CD4-positive, alpha-beta T cell treated with Interleukin-4 for 4 hours (primary cell): ENCODE measurements at regions not wholly inside any gene's neighbourhood (a gene's known extent, or its start where the extent isn't known, plus 50 kb on each side); places are given as distances from the start of the nearest gene placed in this dataset.
"Not testable (repeated sequence)": the region's sequence is repeated elsewhere in the genome, so short reads cannot be mapped to it uniquely, and the experiment has no call there.

Experiments used
- DNase-seq: peaks from one replicate; pipeline ENCODE4 v3.0.0-alpha.2; 2020

DNA sequence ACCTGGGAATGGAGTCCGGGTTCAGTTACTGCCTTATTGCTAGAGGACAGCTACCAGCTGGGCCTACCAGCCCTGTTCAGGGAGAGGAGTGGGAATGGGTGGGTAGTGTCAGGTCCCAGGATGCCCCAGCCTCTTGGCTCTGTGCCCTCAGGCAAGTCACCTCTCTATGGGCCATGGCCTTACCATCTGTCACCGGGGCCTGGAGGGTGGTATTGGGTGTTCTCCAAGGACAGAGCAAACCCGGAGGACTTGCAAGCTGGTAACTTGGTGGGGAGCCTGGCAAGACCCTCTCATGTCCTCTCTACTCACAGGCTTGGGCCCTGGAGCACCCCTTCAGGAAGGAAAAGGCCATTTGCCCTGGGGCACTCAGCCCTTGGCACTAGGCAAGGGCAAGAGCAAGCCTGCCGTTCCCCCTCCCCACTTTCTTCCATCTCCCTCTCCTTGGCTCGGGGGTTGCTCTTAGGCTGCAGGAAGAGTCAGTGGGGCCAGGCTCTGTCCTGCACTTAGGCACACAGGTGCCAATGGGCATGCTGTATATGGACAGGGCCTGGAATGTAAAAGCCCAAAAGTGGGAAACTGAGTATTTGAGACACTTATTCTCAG is 170.0 kb upstream of the ZNF267 start:
- DNase-seq = no peak

DNA sequence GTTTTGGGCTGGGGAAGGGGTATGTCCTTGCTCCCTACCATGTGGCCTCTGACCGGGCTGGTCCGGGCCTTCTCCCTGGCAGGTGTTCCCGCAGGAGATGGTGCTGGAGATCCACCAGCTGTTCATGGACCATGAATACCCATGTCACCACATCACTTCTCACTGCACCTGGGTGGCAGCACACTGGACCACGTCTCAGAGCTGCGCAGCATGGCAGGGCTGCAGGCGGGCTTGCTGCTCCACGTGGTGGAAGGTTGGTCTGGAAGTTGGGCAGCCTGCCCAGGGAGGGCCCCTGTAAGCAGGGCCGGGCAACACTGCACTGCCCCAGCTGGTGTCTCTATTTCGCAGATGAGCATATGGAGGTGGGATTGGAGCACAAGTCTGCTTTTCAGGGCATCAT is 169.5 kb upstream of the ZNF267 start:
- DNase-seq = no peak

DNA sequence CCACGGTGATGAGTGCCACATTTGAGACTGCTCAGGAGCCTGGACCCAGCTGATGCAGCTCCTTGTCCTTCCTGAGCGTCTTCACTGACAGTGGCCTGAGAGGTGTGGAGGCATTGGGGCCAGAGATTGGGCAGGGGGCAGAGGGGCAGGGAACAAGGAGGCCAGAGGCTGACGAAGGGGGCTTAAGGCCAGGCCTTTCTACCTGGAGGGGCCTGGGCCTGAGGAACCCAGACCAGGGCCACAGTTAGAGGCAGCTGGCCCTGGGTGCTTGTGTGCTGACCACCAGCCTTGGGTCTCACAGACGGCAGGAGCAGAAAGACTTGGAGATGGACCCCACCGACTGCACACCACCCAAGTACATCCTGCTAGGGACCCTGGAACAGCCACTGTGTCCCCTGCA is 168.2 kb upstream of the ZNF267 start:
- no peak for DNase-seq

DNA sequence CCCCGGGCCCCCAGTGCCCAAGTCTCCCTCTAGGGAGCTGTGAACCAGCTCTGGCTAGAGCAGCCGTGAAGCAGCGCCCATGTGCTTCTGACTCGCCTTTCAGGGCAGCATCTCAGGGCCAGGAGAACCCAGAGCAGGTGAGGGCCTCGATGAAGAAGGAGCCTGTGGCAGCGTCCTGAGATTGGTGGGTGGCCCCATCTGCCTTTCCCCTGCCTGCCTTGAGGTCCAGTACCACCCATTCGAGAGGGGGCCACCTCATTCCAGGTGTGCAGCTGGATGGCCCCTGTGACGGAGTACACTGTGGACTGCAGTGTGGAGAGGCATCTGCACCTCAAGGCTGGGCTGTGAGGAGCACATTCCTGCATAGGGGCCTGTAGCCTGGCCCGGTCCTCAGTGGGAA is 167.3 kb upstream of the ZNF267 start:
- DNase-seq = no peak

DNA sequence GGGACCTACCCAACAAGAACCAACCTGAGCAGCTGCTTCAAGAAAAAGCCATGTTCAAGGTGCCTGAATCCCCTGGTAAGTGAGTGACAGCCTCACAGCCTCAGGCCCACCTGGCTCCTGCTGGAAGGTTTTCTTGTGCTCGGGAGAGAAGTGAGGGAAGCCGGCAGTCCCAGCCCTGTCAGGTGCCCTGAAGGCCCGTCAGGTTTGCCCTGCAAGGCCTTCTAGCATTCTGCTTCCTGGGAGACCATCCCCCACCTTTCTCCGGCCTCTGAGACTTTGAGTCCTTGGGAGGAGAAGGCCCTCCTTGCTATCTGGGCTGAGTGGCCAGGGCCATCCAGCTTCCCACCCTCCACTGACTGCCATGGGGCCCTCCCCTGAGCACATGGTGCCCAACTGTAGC is 166.7 kb upstream of the ZNF267 start:
- DNase-seq = no peak

DNA sequence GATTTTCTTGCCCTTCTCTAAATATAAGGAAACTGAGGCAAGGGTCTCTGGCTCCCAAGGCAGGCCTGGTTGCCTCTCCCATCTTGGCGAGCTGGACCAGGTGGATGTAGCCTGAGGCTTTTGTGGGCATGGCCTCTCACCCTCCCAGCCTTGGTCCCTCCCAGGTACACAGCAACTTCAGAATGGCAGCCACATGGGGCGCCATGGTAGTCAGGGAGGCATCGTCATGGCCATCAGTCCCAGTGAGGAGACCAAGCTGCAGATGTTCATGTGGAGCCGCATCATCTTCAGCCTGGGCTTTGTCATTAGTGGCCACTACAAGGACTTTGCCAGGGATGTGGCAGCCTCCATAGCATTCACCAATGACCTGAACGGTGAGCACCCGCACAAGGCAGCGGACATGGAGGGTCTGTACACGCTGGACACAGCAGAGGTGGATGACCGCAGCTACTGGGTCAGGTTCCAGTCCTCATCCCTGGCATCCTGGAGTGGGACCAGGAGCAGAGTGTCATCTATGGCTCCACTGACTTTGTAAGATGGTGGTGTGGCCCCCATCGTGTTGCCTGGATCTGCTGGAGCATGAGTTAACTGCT is 165.8 kb upstream of the ZNF267 start:
- DNase-seq = no peak

DNA sequence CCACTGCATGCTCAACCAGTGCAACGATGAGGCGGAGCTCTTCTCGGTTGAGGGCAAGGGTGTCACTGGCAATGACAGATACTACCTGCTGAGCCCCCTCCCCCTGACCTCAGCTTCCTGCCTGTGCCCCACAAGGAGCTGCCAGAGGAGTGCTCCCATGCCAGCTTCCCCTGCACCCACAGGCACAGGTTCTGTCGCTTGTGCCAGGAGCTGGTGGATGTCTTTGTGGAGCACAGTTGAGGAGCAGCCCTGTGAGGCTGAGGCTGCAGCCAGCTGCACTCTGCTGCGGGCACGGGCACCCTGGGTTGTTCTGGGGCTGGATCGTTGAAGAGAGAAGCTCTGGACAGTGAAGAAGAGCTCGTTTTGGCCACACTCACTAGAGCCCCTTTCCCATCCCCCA is 165.3 kb upstream of the ZNF267 start:
- DNase-seq = no peak

DNA sequence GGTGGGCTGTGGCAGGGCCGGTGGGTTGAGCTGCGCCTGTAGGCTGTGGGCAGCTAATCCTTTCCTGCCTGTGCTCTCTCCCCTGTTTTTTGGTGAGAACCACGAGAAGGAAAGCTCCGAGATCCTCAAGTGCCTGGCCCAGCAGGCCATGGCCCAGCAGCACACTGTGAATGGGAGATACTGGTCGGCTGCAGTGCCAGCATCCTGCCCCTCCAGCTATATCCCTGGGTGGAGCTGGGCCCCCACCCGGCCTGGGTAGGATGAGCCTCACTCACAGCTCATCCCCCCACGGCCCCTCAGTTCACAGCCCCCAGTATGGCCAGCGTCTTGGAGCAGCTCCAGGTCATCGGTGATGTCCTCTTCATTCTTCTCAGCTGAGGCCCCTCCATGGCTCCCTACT is 164.4 kb upstream of the ZNF267 start:
- DNase-seq = no peak

DNA sequence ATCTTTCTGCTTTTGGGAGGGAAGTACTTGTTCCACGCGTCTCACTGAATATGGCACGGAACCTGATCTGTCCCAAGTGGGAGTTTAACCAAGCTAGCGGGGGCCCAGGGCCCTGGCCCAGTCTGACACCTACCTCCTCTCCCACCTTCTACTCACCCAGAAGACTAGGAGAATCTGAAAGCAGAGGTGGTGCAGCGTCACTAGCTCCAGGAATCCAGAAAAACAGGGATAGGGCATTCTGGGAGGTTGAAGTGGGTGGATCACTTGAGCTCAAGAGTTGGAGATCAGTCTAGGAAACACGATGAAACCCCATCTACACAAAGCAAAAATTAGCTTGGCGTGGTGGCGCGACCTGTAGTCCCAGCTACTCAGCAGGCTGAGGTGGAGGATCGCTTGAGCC is 163.5 kb upstream of the ZNF267 start:
- DNase-seq = no peak

DNA sequence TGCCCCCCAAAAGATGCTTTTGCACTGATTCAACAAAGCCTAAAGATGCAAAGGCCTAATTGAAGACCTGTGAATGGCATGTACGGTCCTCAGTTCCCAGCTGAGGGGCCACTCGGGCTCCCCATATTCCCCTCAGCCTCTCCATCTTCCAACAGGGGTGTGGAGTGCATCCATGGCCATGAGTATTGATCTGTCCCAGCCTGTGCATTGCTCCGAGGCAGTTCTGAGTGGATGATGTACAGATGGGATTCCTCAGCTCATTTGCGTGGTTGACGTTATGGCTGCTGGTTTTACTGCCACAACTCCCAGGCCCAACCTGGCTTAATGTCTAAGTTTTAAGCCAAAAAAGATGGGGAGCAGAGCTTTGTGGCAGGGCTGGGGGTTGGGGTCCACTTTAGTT is 162.7 kb upstream of the ZNF267 start:
- DNase-seq = no peak

DNA sequence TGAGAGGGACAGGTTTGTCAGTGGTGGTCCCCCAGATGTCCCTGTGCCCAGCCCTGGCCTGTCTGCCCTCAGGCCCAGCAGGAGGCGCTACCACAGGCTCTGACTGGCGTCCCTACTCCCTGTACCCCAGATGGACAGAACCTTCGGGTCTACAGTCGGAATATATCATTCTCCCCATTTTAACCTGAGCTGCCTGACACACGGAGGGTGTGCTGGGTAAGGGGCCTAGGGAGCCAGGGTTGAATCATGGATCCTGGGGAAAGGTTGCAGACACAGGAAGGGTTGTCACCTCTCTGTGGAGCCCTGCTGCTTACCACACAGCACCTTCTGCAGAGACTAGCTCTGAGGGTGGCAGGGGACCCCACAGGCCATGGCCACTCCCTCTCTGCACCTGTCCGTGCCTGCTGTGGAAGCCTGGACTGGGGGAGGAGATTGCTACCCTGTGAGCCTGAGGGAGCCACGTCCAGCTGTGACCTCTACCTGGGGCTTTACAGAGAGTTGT is 162.2 kb upstream of the ZNF267 start:
- no peak for DNase-seq

DNA sequence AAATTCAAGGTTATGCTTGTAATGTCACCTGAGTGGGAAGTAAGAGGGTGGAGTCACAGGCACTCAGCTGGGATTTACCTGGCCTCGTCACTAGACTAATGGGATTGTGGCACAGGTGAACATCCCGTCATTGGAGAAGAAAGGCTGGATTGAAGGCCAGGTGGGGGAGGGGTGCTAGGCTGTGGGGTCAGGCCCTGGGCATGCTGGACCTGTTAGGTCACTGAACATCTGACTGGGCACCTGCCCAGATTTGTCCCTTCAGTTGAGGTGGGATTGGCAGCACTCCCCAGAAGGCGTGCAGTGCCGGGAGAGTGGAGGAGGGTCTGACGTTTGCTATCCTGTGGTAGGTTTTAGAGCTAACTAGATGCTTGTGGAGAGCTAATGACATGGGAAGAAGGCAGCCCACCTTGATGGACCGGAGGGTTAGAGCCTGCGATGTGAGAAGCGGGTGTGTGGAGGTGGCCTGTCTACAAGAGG is 161.5 kb upstream of the ZNF267 start:
- no peak for DNase-seq

DNA sequence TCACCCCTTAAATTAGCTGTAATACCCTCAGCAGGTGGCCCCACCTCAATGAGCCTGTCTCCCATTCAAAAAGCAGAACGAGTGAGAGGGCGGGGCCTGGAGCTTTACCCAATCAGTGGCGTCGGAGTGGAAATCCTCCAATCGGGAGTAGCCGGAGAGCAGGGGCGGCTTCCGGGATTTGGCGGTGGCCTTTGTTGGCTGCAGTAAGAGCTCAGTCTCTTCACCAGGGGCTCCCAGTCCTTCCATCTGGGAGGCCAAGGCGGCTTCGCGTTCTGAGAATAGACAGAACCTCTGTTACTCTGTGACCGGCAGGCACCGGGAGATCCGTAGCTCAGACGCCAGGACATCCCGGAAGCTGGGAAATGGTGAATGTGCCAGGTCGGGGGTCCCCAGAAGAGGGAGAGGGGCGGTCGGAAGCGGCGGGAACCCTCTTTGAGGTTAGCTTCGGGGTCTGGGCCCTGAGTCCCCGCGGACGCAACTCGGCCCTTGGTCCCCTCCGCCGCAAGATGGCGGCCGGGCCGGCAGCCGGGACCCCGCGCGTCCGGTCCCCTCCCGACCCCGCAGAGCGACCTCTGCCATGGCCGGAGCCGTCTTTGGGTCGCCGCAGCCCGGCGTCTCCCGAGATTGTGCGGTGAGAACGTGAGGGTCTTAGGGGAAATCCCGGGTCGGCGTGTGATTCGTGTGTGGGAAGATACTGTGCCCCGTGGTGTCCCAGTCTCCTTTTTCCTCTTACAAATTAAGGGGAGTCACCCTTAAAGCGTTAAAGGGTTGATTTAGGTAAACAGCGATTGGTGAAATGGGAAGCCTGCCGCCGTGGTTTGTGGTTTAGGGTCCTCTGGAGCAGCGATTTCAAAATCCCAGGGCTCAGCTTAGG is 160.3 kb upstream of the ZNF267 start:
- DNase-seq = peak; percentile 91

DNA sequence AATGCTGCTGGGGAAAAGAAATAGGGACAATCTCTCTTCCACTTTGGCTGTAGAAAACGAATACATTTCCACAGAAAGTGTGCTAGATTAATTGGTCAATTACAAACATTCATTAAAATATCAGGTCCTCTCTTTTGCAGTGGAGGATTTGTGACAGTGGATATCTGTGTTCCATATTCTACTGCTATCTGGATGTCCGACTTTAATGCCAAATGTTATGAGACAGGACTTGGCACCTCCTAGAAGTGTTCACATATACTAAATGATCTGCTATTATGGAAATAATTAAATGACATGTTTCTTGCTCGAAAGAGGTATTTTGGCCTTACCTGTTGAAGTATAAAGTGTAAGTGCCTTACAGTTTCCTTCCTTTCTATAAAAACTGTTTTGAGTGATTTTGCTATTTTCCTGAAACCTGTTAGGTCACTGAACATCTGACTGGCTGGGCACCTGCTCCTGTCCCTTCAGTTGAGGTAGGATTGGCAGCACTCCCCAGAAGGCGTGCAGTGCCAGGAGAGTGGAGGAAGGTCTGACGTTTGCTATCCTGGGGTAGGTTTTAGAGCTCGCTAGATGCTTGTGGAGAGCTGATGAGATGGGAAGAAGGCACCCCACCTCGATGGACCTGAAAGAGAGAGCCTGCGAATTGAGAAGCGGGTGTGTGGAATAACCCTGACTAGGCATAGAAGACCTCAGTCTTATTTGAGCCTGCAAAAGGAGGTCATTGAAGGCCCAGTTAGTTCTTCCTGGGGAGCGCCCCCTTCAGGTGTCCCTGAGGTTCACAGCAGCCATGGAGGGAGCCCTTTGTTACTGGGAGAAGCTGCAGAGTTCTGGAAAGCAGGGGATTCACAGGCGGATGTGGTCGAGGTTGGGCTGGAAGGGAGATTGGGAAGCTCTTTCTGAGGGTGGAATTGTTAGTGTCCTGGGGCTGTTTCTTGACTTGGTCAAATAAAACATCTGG is 159.4 kb upstream of the ZNF267 start:
- DNase-seq = no peak

DNA sequence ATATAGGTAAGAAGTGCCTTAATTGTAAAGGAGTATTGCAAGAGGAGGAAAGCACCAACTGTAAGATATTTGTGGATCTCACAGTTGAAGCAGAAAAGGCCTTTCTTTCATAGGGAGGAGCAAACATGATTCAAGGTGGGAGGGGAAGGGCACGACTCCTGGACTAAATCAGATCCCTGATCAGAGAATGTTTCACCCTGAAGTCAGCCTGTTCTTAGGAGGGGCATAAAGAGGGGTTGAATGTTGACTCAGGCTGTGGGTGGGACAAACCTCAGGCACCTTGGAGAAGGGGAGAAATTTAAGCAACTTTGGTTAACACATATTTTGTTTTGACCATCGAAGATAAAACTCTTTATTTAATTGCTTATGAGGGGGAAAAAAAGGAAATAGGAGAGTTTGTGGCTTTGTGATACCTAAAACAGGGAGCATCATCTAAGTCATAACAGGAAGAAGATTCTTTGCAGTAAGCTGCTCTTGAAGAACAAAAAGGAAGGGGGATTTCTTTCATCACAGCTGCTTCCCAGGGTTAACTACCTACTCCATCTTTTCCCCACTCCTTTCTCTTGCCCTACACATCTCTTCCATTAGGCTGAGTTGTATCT is 158.6 kb upstream of the ZNF267 start:
- peak; percentile 29 for DNase-seq

DNA sequence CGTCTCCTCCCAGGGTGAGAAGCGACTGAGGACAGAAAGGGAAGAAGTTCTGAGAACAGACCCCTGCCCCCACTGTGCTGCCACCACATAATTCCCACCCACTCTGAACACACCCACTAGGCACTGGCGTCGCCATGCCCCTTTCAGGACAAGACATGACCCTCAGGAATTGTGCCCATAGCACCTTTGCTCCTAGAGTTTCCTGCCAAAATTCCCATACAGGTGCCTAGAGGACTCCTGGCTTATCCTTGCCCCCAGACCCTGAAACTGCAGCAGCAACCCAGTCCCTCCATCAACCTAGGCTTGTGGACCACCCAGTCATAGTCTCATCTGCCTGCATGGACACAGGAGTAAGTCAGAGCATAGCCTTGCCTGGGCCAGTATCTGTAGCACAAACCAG is 157.7 kb upstream of the ZNF267 start:
- no peak for DNase-seq

DNA sequence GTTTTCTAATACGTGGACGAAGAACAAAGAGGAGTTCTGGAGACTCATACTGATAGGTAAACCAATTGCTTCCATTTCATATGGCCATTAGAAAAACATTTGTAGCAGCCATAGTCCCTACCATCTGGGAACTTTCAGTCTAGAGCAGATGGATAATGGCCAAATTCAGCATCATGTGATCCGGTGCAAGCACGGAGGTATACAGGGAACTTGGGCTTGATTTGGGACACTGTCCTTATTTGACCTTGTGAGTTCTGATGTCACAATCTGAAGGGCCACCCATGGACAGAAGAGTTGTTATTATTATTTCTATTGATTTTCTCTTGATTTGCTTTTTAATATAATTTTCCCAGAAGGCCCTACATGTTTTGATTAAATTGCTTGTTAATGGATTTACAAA is 154.6 kb upstream of the ZNF267 start:
- no peak for DNase-seq

DNA sequence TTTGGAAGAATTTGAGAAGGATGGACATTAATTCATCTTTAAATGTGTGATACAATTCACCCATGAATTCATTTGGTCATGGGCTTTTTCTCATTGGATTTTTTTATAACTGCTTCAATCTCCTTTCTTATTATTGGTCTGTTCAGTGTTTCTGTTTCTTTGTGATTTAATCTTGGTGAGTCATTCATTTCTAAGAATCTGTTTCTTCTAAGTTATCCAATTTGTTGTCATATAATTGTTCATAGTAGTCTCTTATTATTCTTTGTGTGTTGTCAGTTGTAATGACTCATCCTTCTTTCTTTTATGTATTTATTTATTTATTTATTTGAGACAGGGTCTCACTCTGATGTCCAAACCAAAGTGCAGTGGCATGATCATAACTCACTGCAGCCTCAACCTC is 146.1 kb upstream of the ZNF267 start:
- DNase-seq = no peak

DNA sequence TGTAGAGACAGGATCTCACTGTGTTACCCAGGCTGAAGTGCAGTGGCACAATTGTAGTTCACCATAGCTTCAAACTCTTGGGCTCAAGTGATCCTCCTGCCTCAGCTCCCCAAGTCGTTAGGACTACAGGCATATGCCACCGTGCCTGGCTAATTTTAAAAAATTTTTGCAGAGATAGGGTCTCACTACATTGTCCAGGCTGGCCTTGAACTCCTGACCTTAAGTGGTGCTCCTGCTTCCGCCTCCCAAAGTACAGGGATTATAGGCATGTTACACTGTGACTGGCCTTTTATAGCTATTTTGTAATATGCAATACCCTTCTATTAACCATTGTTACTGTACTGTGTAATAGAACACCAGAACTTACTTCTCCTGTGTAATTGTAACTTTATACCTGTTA is 139.3 kb upstream of the ZNF267 start:
- no peak for DNase-seq

DNA sequence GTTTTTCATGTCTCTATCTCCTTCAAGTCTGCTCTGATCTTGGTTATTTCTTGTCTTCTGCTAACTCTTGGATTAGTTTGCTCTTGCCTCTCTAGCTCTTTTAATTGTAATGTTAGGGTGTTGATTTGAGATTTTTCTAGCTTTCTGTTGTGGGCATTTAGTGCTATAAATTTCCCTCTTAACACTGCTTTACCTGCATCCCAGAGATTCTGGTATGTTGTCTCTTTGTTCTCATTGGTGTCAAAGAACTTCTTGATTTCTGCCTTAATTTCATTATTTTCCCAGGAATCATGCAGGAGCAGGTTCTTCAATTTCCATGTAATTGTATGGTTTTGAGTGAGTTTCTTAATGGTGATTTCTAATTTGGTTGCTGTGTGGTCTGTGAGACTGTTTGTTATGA is 128.5 kb upstream of the ZNF267 start:
- DNase-seq = not testable (repeated sequence)

DNA sequence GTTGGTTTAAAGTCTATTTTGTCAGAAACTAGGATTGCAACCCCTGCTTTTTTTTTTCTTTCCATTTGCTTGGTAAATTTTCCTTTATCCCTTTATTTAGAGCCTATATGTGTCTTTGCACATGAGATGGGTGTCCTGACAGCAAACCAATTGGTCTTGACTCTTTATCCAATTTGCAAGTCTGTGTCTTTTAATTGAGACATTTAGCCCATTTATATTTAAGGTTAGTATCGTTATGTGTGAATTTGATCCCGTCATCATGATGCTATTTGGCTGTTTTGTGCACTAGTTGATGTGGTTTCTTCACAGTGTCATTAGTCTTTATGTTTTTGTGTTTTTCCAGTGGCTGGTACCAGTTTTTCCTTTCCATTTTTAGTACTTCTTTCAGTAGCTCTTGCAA is 127.7 kb upstream of the ZNF267 start:
- DNase-seq = no peak

DNA sequence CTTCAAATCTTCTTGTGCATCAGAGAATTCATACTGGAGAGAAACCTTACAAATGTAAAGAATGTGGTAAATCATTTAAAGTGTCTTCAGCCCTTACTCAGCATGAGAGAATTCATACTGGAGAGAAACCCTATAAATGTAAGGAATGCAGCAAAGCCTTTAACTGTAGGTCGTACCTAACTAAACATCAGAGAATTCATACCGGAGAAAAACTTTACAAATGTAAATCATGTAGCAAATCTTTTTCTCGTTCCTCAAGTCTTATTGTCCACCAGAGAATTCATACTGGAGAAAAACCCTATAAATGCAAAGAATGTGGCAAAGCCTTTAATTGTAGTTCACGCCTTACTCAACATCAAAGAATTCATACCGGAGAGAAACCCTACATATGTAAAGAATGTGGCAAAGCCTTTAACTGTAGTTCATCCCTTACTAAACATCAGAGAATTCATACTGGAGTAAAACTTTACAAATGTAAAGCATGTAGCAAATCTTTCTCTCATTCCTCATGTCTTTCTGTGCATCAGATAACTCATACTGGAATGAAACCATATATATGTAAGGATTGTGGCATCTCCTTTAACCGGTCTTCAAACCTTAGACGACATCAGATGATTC is 118.5 kb upstream of the ZNF267 start:
- no peak for DNase-seq
